ENCODE measurements at regions not wholly inside any gene's neighbourhood (a gene's known extent, or its start where the extent isn't known, plus 50 kb on each side); places are given as distances from the start of the nearest gene placed in this dataset.
"Not testable (repeated sequence)": the region's sequence is repeated elsewhere in the genome, so short reads cannot be mapped to it uniquely, and the experiment has no call there.

GRCh38 chr4:57740625-57741190, 630.5 kb upstream of the IGFBP7 start:
- TF ChIP-seq CTCF (IDR thresholded peaks at IDR 0.05; ENCODE audit: low read depth, low read length, missing control alignments), result no peak
- DNase-seq (ENCODE audit: low read depth), result no peak
- in situ Hi-C loops (cut with HindIII; ENCODE audit: low sequenced_read_pairs), result no loop called here
- H3K4me3 ChIP-seq (ENCODE audit: low read depth, low read length), result no peak overlapping the region

- no peak overlapping the region for H3K4me3 ChIP-seq (ENCODE audit: low read depth, low read length)
- in situ Hi-C loops (cut with HindIII; ENCODE audit: low sequenced_read_pairs), result no loop called here
- TF ChIP-seq CTCF (IDR thresholded peaks at IDR 0.05; ENCODE audit: low read depth, low read length, missing control alignments), result no peak
- DNase-seq (ENCODE audit: low read depth), result no peak
Measured at GRCh38 chr4:57736781-57737180, 626.6 kb upstream of the IGFBP7 start.

GRCh38 chr4:57734104-57734670, 624.0 kb upstream of the IGFBP7 start:
- TF ChIP-seq CTCF (IDR thresholded peaks at IDR 0.05; ENCODE audit: low read depth, low read length, missing control alignments), result no peak
- in situ Hi-C loops (cut with HindIII; ENCODE audit: low sequenced_read_pairs), result no loop called here
- H3K4me3 ChIP-seq (ENCODE audit: low read depth, low read length), result no peak overlapping the region
- DNase-seq (ENCODE audit: low read depth), result no peak

- H3K4me3 ChIP-seq (ENCODE audit: low read depth, low read length); in situ Hi-C loops (cut with HindIII; ENCODE audit: low sequenced_read_pairs); DNase-seq (ENCODE audit: low read depth): not testable (repeated sequence)
Measured at GRCh38 chr4:57729775-57730570, 619.8 kb upstream of the IGFBP7 start.

GRCh38 chr4:57726154-57726553, 616.0 kb upstream of the IGFBP7 start:
- in situ Hi-C loops (cut with HindIII; ENCODE audit: low sequenced_read_pairs), result no loop called here
- no peak overlapping the region for H3K4me3 ChIP-seq (ENCODE audit: low read depth, low read length)
- DNase-seq (ENCODE audit: low read depth), result no peak
- TF ChIP-seq CTCF (IDR thresholded peaks at IDR 0.05; ENCODE audit: low read depth, low read length, missing control alignments), result no peak

- TF ChIP-seq CTCF (IDR thresholded peaks at IDR 0.05; ENCODE audit: low read depth, low read length, missing control alignments), result no peak
- no peak overlapping the region for H3K4me3 ChIP-seq (ENCODE audit: low read depth, low read length)
- in situ Hi-C loops (cut with HindIII; ENCODE audit: low sequenced_read_pairs), result no loop called here
- no peak for DNase-seq (ENCODE audit: low read depth)
Measured at GRCh38 chr4:57719456-57719855, 609.3 kb upstream of the IGFBP7 start.

GRCh38 chr4:57714313-57714712, 604.1 kb upstream of the IGFBP7 start:
- DNase-seq (ENCODE audit: low read depth); H3K4me3 ChIP-seq (ENCODE audit: low read depth, low read length); in situ Hi-C loops (cut with HindIII; ENCODE audit: low sequenced_read_pairs): not testable (repeated sequence)
